Ovary (tissue), 7 donors: ENCODE measurements at regions not wholly inside any gene's neighbourhood (a gene's known extent, or its start where the extent isn't known, plus 50 kb on each side); places are given as distances from the start of the nearest gene placed in this dataset.

Source experiments
- DNase-seq, 5 donors: peaks; one replicate each; pipeline ENCODE4 v3.0.0-alpha.2; 2019 to 2020
- H3K27ac ChIP-seq, 2 donors: fragments of 200-600 bp; one replicate each; pipeline versions ENCODE4 v1.5.1 to v1.8.0; 2019 to 2022
- H3K27me3 ChIP-seq: fragments of 200-600 bp; one replicate; pipeline ENCODE4 v1.8.0; 2022
- H3K36me3 ChIP-seq: fragments of 200-600 bp; sonication (generic); one replicate; pipeline ENCODE4 v1.5.1; 2019
- H3K4me1 ChIP-seq: one replicate; pipeline ENCODE4 v1.8.1; 2013; ENCODE audit warnings: mild to moderate bottlenecking, moderate library complexity; ENCODE audit not compliant: insufficient read depth
- H3K4me3 ChIP-seq: fragments of 200-600 bp; sonication (generic); one replicate; pipeline ENCODE4 v1.5.1; 2017
- H3K9me3 ChIP-seq, 2 donors: fragments of 200-600 bp in 1 of 2; sonication (generic) in 1 of 2; one replicate each; pipeline versions ENCODE4 v1.5.1 to v1.8.1; 2013 to 2019; ENCODE audit warnings: mild to moderate bottlenecking in 1 of 2, moderate library complexity in 1 of 2
- CTCF ChIP-seq, 3 donors: fragments of 450-650 bp in 2 of 3; fragments of 200-600 bp in 1 of 3; IDR thresholded peaks; one replicate each; pipeline versions ENCODE4 v1.5.1 to v1.8.0; 2016 to 2022; ENCODE audit warnings: antibody characterized with exemption in 3 of 3, mild to moderate bottlenecking in 1 of 3
- EP300 ChIP-seq: sonication (generic); formaldehyde crosslinking; IDR thresholded peaks from one replicate; pipeline ENCODE4 v1.6.1; 2017; ENCODE audit warnings: antibody characterized with exemption
- POLR2A ChIP-seq: fragments of 450-650 bp; IDR thresholded peaks from one replicate; pipeline ENCODE4 v1.6.1; 2017; ENCODE audit warnings: antibody characterized with exemption, mild to moderate bottlenecking, moderate library complexity
- WGBS, 3 donors: extraction: QIAGEN DNeasy Blood & Tissue Kit in 1 of 3; methylation state at CpG; one replicate each; pipeline versions ENCODE4 v1.1.5 to v1.1.7; 2013 to 2017; 5-methylcytosine and 5-hydroxymethylcytosine counted together
- intact Hi-C, 4 donors: fragments of 100-400 bp; cut with DNase I; formaldehyde crosslinking; loops; one replicate each; pipeline versions ENCODE4 v1.11.0 to v1.15.1; 2022 to 2023
- donor health status: DM: no; HTN: no; CAD: no; lungs with moderate emphysema.
- donor health status: DM: no; HTN: no; CAD: no.
- donor health status: Bipolar disorder and iron deficiency.
- donor health status: DM: no; HTN: no; CAD: no.
- donor health status: DM: yes; HTN: yes; CAD: no.

GRCh38 chr6:12385316-12385715, 95.2 kb downstream of the EDN1 start:
- intact Hi-C loops, result no loop called here
- WGBS, 3 donors, result 85 to 90% (median 85%) methylated on average over 3 of the region's 3 CpGs
- Histone ChIP-seq H3K27me3 (no peaks in the 10 kb centered on the region), H3K4me3 (no peak overlapping the region), H3K27ac (no peak overlapping the region), H3K36me3 (no peaks in the 10 kb centered on the region), H3K4me1 (no peaks in the 10 kb centered on the region), H3K9me3 (no peaks in the 10 kb centered on the region)
- no peak for TF ChIP-seq POLR2A
- no peak for TF ChIP-seq EP300
- DNase-seq, result no peak

GRCh38 chr6:12386816-12387215, 96.7 kb downstream of the EDN1 start:
- intact Hi-C loops, result no loop called here
- TF ChIP-seq EP300 (no peak), POLR2A (no peak), CTCF (IDR thresholded peaks at IDR 0.05) (no peak)
- Histone ChIP-seq H3K36me3 (no peaks in the 10 kb centered on the region), H3K4me3 (no peak overlapping the region), H3K4me1 (no peaks in the 10 kb centered on the region), H3K27me3 (no peaks in the 10 kb centered on the region), H3K9me3 (no peaks in the 10 kb centered on the region), H3K27ac (no peak overlapping the region)
- DNase-seq, result no peak
- WGBS, 3 donors, result 87 to 94% (median 90%) methylated on average over 5 of the region's 5 CpGs

- Histone ChIP-seq H3K27me3 (no peaks in the 10 kb centered on the region), H3K4me3 (no peak overlapping the region), H3K36me3 (no peaks in the 10 kb centered on the region), H3K4me1 (no peaks in the 10 kb centered on the region), H3K9me3 (no peaks in the 10 kb centered on the region), H3K27ac (no peak overlapping the region)
- intact Hi-C loops, result no loop called here
- DNase-seq, result no peak
- 61 to 64% (median 62%) methylated on average over 3 of the region's 3 CpGs for WGBS, 3 donors
- TF ChIP-seq POLR2A (no peak), CTCF (IDR thresholded peaks at IDR 0.05) (no peak), EP300 (no peak)
Measured at GRCh38 chr6:12391472-12391871, 101.3 kb downstream of the EDN1 start.

GRCh38 chr6:12392490-12392889, 102.3 kb downstream of the EDN1 start:
- Histone ChIP-seq H3K4me3 (no peak overlapping the region), H3K27ac (no peak overlapping the region), H3K36me3 (no peaks in the 10 kb centered on the region), H3K4me1 (no peaks in the 10 kb centered on the region), H3K9me3 (no peaks in the 10 kb centered on the region), H3K27me3 (no peaks in the 10 kb centered on the region)
- no peak for TF ChIP-seq CTCF (IDR thresholded peaks at IDR 0.05)
- WGBS, 3 donors, result 36 to 37% (median 36%) methylated on average over 6 of the region's 6 CpGs
- intact Hi-C loops, result no loop called here
- no peak for DNase-seq

- H3K27me3 ChIP-seq, result no peaks in the 10 kb centered on the region
Measured at GRCh38 chr6:12393100-12393499, 102.9 kb downstream of the EDN1 start.

More at GRCh38 chr6:12393100-12393499, 102.9 kb downstream of the EDN1 start:
- DNase-seq, result no peak
- H3K36me3 ChIP-seq, result no peaks in the 10 kb centered on the region
- no peaks in the 10 kb centered on the region for H3K4me1 ChIP-seq
- WGBS, 3 donors, result 88 to 96% (median 89%) methylated on average over 1 of the region's 1 CpG
- TF ChIP-seq EP300, result no peak
- TF ChIP-seq POLR2A, result no peak
- TF ChIP-seq CTCF (IDR thresholded peaks at IDR 0.05), result no peak
- H3K4me3 ChIP-seq, result no peak overlapping the region
- no peak overlapping the region for H3K27ac ChIP-seq
- intact Hi-C loops, result no loop called here
- H3K9me3 ChIP-seq, result no peaks in the 10 kb centered on the region
